Breast epithelium (tissue), 3 donors: ENCODE measurements at regions not wholly inside any gene's neighbourhood (a gene's known extent, or its start where the extent isn't known, plus 50 kb on each side); places are given as distances from the start of the nearest gene placed in this dataset.

Source experiments
- CTCF ChIP-seq, 3 donors: fragments of 450-650 bp; IDR thresholded peaks; one replicate each; pipeline ENCODE4 v1.5.1; 2016 to 2017; ENCODE audit warnings: antibody characterized with exemption in 3 of 3, mild to moderate bottlenecking in 3 of 3, moderate library complexity in 3 of 3
- POLR2A ChIP-seq: fragments of 450-650 bp; IDR thresholded peaks from one replicate; pipeline ENCODE4 v1.6.1; 2016; ENCODE audit warnings: antibody characterized with exemption, mild to moderate bottlenecking, moderate library complexity

DNA sequence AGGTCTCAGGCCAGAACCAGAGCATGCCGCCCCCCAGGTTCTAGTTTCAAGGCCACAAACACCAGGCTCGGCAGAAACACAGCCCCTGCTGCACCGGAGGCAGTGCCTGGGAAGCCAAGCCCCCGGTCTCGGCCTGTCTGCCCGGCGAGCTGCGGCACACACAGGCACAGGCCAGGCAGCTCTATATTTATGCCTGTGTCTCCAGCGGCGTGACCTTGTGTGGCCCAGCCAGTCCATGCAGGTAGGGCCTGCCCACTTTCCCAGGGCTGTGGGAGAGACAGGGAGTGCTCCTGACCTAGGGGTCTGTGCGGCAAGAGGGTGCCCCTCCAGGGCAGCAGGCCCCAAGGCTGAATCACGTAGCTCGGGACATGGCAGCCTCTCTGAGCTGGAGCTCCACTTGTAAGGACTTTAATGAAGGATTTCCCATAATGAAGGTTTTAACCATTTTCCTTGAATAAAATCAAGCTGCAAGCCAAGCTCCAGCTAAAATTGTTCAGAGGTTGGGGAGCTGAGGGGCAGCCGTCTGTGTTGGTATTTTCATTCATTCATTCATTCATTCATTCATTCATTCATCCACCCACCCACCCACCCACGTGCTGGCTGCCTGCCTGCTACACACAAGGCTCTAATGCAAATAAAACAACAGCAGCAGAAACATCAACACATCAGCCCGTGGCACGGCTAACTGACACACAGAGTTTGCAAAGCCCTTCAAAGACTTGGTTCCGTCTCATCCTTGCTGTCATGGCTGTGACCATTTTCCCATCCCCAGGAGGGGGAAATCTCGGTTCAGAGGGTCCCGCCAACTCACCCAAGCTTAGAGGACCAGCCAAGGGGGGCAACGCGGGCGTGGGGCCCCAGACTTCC lies 92.0 kb downstream of the RFLNA start:
- no peak for TF ChIP-seq POLR2A
- no peak for TF ChIP-seq CTCF (IDR thresholded peaks at IDR 0.05)
